HG03575 (cell line): ENCODE measurements at regions not wholly inside any gene's neighbourhood (a gene's known extent, or its start where the extent isn't known, plus 50 kb on each side); places are given as distances from the start of the nearest gene placed in this dataset.
"Not testable (repeated sequence)": the region's sequence is repeated elsewhere in the genome, so short reads cannot be mapped to it uniquely, and the experiment has no call there.

ENCODE experiments used
- ATAC-seq: cut with Tn5 transposase; IDR thresholded peaks from one replicate; pipeline ENCODE4 v1.9.1; 2021; ENCODE audit not compliant: unreplicated experiment, insufficient number of reproducible peaks, low FRiP score; ENCODE audit errors: extremely low read depth

DNA sequence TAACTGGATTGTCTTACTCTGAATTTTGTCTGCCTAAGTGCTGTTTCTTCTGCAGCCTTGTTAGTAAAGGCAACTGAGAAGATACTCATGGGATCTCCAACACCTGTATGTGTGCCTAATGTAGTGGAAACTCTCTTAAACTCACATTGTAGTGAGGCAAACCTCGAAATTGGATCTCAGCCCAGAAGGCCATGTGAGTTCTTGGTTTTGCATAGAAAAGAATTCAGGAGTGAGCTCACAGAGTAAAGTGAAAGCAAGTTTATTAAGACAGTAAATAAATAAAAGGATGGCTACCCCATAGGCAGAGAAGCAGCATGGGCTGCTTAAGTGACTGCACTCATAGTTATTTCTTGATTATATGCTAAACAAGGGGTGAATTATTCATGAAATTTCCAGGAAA is 1344.7 kb downstream of the NCAM2 start:
- no peak for ATAC-seq

DNA sequence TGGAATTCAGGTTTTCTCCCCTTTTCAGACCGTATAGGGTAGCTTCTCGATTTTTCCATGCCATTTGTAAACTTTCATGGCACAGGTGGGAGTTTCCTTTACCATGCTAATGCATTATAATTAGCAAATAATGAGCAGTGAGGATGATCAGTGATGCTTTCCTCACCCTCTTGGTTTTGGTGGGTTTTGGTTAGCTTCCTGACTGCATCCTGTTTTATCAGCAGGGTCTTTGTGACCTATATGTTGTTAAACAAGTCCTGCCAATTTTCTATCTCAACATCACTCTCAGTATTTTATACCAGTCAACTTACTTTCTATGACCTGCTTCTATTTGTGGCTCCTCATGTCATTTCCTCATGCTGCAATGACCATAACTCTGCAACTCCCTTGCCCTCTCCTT is 1345.1 kb downstream of the NCAM2 start:
- ATAC-seq: no peak

DNA sequence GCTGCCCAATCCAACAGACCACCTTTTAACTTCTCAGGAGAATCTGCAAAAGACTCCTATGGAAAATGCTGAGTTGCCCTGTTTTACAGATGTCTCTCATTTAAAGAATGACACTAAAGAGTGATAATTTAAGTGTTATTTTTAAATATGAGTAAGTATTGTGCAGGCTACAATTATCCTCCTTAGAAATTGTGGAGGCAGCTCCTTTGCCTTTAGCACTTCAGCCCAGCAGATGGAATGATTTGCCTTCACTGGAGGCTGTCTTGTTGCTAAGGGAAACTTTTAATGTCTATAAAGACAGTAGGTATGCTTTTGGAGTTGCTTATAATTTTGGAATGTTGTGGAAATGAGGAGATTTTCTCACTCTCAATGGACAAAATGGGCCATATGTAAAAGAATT is 1345.5 kb downstream of the NCAM2 start:
- no peak for ATAC-seq

DNA sequence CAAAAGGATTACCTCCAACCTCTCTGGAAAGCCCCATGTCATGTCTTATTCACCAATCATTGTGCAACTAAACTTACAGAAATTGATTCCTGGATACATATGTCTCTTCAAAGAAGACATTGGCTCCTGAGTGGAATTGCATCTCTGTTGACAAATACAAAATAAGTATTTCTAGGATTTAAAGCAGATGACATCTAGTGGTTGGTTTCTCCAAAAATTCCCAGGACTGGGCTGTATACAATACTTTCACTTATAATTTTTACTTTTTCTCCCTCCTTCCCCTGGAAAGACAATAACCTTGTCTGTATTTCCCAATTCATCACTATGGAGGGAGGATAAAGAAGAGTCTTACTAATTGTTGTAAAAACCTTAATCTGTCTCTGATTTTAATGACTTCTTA is 1347.4 kb downstream of the NCAM2 start:
- ATAC-seq: no peak

DNA sequence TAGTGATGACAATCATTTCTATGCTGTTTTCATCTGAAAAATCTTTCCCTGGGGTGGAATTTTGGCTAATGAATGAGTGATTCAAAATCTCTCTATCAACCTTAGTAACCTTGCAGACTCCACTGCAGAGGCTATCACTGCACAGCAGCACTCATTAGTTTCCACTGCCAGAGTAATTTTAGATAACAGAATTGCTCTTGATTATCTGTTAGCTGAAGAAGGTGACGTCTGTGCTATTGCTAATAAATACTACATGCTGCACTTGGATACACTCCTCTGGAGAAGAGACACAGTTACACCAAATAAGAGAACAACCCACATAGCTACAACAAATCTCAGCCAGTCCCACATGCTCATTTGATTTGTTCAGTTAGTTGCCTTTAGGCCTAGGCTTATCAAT is 1348.4 kb downstream of the NCAM2 start:
- ATAC-seq: no peak

DNA sequence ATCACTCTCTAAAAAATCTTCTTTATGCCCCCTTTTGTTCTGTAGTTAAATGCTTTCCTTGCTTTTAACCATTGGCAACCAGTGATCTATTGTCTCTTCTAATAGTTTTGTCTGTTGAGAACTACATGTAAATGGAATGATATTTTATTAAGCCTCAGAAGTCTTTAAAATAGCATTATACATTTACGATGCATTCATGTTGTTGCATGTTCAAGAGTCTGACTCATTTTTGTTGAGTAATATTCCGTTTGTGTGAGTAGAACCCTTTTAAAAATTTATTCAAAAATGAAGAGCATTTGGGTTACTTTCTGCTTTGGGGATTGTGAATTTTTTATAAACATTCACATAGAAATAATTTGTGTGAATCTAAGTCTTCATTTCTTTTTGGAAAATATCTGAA is 1352.9 kb downstream of the NCAM2 start:
- no peak for ATAC-seq

DNA sequence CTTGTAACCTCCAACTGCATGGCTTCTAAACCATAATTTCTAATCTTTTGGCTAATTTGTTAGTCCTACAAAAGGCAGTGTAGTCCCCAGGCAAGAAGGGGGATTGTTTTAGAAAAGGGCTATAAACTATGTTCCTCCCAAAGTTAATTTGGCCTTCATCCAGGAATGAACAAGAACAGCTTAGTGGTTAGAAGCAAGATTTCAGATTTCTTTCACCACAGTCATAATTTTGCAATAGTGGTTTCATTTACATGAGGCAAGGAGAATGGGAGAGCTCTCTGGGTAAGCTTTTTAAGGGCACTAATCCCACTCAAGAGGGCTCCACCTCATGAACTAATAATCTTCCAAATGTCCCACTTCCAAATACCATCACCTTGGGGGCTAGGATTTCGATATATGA is 1353.9 kb downstream of the NCAM2 start:
- ATAC-seq: no peak

DNA sequence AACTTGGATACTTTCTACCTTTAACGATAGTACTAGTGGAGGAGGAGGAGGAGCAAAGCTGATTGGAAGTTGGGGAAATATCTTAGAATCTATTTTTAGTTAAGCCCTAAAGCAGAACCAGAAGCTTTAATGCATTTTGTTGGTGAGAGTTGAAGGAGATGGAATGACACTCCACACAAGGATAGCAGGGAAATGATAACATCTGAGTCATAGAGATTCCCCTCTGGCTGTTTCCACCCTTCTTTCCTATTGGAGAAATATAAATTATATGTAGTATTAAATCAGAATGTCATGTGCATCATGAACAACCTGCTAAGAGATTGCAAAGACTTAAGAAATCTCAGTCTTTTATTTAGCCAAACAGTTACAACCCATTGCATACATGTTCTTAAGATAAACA is 1357.7 kb downstream of the NCAM2 start:
- ATAC-seq: no peak

DNA sequence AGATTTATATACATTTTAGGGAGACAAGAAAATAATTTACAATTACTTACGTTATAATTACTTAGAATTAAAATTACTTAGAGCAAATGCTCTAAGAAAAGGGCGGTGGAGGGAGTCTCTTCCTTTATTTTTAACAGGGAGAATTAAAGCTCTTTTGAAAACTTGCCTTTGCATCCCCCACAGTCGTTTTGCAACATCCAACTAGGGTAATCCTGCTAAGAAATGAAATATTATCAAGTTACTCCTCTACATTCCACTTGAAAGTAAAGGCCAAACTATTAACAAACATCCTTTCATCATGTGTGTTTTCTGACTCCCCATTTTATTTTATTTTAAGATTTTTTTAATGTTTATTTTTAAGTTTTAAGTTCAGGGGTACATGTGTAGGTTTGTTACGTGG is 1358.5 kb downstream of the NCAM2 start:
- no peak for ATAC-seq

DNA sequence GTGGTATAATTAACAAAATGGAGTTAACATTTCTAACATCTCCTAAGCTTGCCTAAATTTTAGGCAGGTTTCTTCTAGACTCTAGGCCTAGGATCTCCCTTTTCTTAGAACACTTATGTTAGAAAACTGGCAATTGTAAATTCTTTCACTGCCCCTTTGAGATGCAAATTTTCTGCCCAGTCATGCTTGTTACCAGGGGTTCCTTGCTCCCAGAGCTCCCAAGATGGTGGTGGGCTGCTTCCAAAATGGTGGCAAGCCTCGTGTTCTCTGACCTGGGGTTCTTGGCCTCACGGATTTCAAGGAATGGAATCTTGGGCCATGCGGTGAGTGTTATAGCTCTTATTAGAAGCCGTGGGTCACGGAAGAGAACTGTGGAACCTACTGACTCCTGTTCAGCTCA is 1361.4 kb downstream of the NCAM2 start:
- ATAC-seq: not testable (repeated sequence)

DNA sequence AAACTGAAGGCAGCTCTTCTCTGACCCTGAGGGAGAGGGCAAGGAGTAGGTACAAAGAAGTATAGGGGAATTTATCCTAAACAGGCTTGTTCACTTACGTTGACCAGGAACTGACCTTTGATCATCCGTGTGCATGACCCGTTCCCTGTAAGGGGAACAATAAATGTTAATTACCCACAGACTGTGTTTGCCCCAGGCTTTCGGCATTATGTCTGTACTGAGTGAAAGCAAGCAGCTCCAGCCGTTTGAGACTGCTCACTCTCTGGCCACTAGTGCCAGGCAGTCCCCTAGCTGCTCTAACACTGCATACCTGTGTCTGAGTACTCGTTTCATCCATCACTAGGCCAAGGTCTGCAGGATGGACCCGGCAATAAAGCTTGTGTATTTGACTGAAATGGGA is 1365.3 kb downstream of the NCAM2 start:
- no peak for ATAC-seq

DNA sequence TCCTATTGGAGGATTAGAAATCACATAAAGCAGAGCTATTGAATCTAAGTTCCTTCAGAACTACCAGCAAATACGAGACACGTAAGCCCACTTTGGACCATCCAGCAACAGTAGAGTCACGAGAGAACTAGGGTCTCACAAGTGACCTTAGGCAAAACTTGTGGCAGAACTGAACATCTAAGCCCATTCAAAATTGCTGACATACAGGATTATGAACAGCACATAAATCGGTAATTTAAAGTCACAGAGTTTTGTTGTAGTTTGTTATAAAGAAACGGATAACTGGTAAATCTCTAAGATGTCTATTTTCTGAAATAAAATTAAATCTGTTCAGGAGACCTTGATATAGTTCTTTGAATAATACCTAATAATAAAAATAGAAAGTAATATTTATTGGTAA is 1366.0 kb downstream of the NCAM2 start:
- ATAC-seq: no peak

DNA sequence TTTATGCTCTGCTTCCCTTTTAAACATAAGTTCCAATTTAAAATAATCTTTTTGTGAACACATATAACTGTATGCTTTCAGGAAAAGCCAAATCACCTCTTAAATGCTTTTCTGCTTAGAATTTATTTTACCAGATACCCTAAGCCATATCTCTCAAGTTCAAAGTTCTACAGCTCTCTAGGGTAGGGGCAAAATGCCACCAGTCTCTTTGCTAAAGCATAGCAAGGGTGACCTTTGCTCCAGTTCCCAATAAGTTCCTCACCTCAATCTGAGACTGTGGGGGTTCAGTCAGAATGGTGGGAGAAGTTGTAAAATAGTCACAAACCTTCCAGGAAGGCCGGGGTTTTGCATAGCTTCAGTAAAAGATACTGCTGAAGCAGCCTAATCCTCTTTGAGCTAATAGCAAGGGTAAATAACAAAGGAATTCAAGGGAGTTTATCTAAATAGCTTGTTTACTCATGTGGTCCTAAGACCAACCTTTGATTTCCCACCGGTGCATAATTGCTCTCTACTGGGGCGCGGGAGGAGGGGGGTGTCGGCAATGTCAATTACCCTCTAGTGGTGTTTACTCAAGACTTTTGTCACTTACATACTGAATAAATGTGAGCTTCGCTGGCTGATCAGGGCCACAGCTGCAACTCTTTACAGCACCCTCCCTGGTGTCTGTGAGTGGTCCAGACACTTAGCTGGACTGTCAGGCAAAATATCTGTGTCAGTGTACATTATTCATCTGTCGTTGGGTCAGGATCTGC is 1376.2 kb downstream of the NCAM2 start:
- no peak for ATAC-seq

DNA sequence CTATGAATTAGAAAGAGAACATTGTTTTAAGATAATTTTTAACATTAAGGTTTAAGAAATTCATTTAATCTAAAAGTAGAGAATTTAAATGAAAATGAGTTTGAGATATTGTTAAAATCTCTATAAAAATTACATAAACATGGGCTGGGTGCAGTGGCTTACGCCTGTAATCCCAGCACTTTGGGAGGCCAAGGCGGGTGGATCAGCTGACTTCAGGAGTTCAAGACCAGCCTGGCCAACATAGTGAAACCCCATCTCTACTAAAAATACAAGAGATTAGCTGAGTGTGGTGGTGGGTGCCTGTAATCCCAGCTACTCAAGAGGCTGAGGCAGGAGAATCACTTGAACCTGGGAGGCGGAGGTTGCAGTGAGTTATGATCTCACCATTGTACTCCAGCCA is 1379.6 kb downstream of the NCAM2 start:
- ATAC-seq: not testable (repeated sequence)

DNA sequence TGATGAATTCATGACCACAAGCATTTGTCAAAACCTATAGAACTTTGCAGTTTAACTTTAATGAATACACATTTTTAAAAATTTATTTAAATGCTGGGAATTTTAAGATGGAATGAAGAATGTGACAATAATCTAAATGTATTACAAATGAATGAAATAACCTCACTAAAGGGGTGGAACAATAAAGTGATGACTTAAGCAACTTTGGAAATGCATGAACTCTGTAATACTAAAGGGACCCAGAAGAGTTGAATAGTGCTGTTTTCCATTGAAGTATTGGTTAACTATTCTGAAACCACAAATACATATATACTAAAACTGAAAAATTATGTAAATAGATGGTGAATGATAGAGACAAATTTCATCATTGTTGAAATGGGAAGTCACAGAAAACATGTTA is 1395.1 kb downstream of the NCAM2 start:
- ATAC-seq: no peak

DNA sequence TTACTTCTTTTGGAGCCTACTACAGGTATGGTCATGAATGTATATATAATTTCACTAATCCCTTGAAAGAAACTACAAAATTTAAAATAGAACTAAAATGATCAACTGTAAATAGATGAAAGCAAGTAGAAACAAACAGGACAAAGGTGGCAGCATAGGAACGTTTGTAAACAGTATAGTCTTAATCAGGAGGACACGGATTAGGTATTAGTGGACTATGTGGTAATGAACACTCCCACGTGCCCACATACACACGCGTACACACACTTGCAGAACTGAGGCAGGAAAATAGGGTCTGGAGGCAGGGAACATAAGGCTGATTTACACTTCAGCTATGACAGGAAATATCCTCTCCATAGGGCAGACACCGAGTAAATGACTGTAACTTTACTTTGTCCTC is 1397.8 kb downstream of the NCAM2 start:
- ATAC-seq: no peak

DNA sequence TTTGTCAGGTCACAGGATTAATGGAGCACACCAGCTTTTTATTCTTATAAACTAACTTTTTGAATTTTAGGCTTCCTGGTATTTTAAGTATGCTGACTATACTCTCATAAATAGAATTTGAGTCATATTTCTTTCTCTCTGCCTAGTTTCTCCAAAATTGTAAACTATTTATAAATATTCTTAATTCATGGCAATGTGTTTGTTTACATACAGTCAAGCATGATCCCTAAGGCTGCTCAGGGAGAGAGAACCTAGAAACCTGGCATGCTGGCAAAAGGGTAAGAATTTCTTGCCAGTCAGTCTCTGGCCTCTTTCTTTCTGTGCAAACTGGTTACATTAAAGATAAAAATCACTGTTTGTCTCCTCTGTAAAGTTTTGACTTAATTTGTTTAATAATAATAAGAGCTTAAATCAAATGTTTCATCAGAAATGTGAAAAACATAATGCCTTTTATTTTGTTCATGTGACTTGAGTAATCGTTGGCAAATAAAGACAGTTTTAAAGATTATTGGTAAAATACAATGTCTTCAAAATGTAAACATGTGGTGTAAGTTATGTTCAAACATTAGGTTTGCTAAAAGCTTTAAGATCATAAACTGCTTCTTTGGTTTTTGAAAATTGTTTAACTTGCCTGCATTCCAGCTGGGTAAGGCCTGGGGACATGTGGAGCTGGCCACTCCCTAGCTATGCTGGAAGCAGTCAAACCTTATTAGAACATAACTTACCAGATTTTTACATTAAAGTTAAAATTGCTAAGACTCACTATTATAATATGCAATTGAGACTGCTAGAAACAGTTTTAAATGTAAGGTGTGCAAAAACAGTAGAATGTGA is 1401.7 kb downstream of the NCAM2 start:
- no peak for ATAC-seq

DNA sequence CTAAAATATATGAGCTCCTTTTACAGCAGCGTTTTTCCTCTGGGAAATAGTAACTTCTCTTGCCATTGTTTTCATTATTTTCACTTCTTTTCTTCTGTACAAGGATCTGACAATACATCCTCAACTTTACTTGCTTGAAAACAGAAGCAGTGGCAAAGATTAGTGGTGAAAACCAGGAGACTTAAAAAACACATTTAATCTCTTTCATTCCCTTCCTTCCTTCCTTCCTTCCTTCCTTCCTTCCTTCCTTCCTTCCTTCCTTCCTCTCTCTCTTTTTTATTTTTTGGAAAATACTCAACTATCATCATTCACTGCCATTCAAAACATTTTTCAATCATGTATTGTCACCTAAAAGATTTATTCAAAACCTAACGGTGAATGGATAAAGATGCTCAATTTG is 1411.4 kb downstream of the NCAM2 start:
- no peak for ATAC-seq

DNA sequence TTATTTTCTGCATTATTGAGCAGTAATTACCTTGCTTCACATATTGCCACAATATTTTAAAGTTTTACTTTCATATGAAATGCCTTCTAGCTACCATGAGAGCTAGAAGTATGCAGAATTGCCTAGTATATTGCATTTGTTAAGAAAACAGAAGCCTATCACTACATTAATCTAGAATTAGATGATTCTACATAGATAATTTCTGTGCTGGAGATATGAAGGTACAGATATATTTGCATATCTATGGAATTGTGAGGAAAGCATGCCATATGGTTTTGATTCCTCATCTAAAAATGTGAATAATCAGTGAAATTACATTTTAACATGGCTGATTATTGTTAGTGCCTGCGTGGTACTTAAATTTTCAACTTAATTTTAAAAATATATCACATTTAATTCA is 1418.3 kb downstream of the NCAM2 start:
- ATAC-seq: no peak

DNA sequence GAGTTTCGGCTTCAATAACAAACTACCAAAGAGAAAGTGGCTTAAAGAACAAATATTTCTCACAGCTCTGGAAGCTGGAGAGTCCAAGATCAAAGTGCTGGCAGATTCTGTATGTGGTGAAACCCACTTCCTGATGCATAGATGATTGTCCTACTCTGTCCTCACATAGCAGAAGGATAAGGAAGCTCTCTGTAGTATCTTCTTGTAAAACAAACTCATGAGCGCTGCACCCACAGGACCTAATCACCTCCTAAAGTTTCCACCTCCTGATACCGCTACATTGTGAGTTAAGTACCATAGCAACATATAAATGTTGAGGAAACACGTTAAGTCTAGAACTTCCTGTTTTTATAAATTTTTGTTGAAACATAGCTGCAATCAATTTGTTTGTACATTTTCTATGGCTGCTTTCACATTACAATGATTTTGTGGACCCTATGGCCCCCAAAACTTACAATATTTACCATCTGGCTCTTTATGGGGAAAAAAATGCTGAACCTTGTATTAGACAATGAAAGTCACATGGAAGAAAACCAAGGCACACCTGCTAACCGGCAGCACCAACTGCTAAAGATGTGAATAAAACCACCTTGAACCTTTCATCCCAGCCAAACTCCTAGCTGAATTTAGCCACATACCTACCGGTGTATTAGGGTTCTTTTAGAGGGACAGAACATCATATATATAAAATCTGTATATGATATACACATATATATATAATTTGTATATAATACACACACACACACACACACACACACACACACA is 1423.4 kb downstream of the NCAM2 start:
- ATAC-seq: no peak
